CD14-positive monocyte (primary cell): ENCODE measurements at regions not wholly inside any gene's neighbourhood (a gene's known extent, or its start where the extent isn't known, plus 50 kb on each side); places are given as distances from the start of the nearest gene placed in this dataset.

Source experiments
- DNase-seq, 3 donors: peaks; one replicate each; pipeline ENCODE4 v3.0.0-alpha.2; 2011 to 2022
- H2AFZ ChIP-seq: 2 replicates; pipeline ENCODE4 v1.6.0; 2012; ENCODE audit warnings: mild to moderate bottlenecking, low read depth, low read length, inconsistent platforms; ENCODE audit not compliant: insufficient read depth, poor library complexity, severe bottlenecking
- H3K27ac ChIP-seq, 2 donors: 1 replicate in 1 of 2; 2 replicates in 1 of 2; pipeline ENCODE4 v1.5.1; 2012 to 2013; ENCODE audit warnings: low read length in 2 of 2, control low read depth in 1 of 2, inconsistent platforms in 1 of 2, low read depth in 1 of 2, mild to moderate bottlenecking in 1 of 2
- H3K27me3 ChIP-seq, 2 donors: one replicate each; pipeline versions ENCODE4 v1.6.0 to v1.6.1; 2011 to 2013; ENCODE audit warnings: low read length in 2 of 2; ENCODE audit not compliant: control insufficient read depth in 2 of 2, insufficient read depth in 2 of 2
- H3K36me3 ChIP-seq, 2 donors: replicated peaks in 1 of 2; 1 replicate in 1 of 2; 2 replicates in 1 of 2; pipeline versions ENCODE4 v1.5.1 to v1.6.1; 2012 to 2013; ENCODE audit warnings: low read length in 2 of 2, control low read depth in 1 of 2, inconsistent platforms in 1 of 2, mild to moderate bottlenecking in 1 of 2; ENCODE audit not compliant: insufficient read depth in 2 of 2, control insufficient read depth in 1 of 2
- H3K4me1 ChIP-seq, 2 donors: 1 replicate in 1 of 2; 2 replicates in 1 of 2; pipeline versions ENCODE4 v1.5.1 to v1.6.1; 2012 to 2013; ENCODE audit warnings: low read length in 2 of 2, control low read depth in 1 of 2, inconsistent platforms in 1 of 2, mild to moderate bottlenecking in 1 of 2, moderate library complexity in 1 of 2; ENCODE audit not compliant: insufficient read depth in 2 of 2, control insufficient read depth in 1 of 2
- H3K4me2 ChIP-seq: replicated peaks from 2 replicates; pipeline ENCODE3; 2012; ENCODE audit warnings: low read length, moderate library complexity, mild to moderate bottlenecking; ENCODE audit not compliant: poor library complexity, severe bottlenecking; ENCODE audit errors: extremely low read depth
- H3K4me3 ChIP-seq, 3 experiments: fragments of 200-600 bp in 1 of 3; sonication (generic) in 1 of 3; replicated peaks in 1 of 3; 1 replicate in 2 of 3; 2 replicates in 1 of 3; pipeline ENCODE4 v1.5.1; 2011 to 2013; ENCODE audit warnings: low read length in 3 of 3, mild to moderate bottlenecking in 3 of 3, control low read depth in 2 of 3, low read depth in 2 of 3, inconsistent platforms in 1 of 3, moderate library complexity in 1 of 3
- H3K79me2 ChIP-seq: 2 replicates; pipeline ENCODE4 v1.6.0; 2012; ENCODE audit warnings: mild to moderate bottlenecking, control low read depth, inconsistent platforms, low read length, moderate library complexity; ENCODE audit not compliant: insufficient read depth
- H3K9ac ChIP-seq: 2 replicates; pipeline ENCODE4 v1.6.0; 2017; ENCODE audit warnings: low read length, mild to moderate bottlenecking; ENCODE audit not compliant: insufficient read depth, poor library complexity, severe bottlenecking
- H3K9me3 ChIP-seq, 2 donors: replicated peaks in 1 of 2; 1 replicate in 1 of 2; 2 replicates in 1 of 2; pipeline versions ENCODE4 v1.5.1 to v1.6.1; 2012 to 2013; ENCODE audit warnings: low read length in 2 of 2, control low read depth in 1 of 2; ENCODE audit not compliant: control insufficient read depth in 1 of 2, insufficient read depth in 1 of 2
- H4K20me1 ChIP-seq: 2 replicates; pipeline ENCODE4 v1.6.0; 2012; ENCODE audit warnings: mild to moderate bottlenecking, low read length, control low read depth, moderate library complexity; ENCODE audit not compliant: insufficient read depth
- H3K27ac Mint-ChIP-seq, 7 donors: one replicate each; pipeline ENCODE4 v1.8.0; 2020; ENCODE audit warnings: mild to moderate bottlenecking in 7 of 7, mixed read lengths in 7 of 7, moderate library complexity in 6 of 7, inconsistent platforms in 2 of 7
- H3K27me3 Mint-ChIP-seq, 3 donors: one replicate each; pipeline ENCODE4 v1.8.0; 2021 to 2022; ENCODE audit warnings: low read depth in 3 of 3, mild to moderate bottlenecking in 3 of 3, mixed read lengths in 3 of 3, moderate library complexity in 3 of 3, inconsistent platforms in 1 of 3
- H3K36me3 Mint-ChIP-seq, 2 donors: one replicate each; pipeline ENCODE4 v1.8.0; 2020; ENCODE audit warnings: mixed read lengths in 2 of 2, inconsistent platforms in 1 of 2, mild to moderate bottlenecking in 1 of 2
- H3K4me1 Mint-ChIP-seq: one replicate; pipeline ENCODE4 v1.8.0; 2020; ENCODE audit warnings: mild to moderate bottlenecking, mixed read lengths
- H3K4me3 Mint-ChIP-seq, 2 donors: one replicate each; pipeline ENCODE4 v1.8.0; 2020; ENCODE audit warnings: mild to moderate bottlenecking in 2 of 2, mixed read lengths in 2 of 2, moderate library complexity in 1 of 2
- H3K9me3 Mint-ChIP-seq, 7 donors: one replicate each; pipeline ENCODE4 v1.8.0; 2020 to 2022; ENCODE audit warnings: mixed read lengths in 7 of 7, mild to moderate bottlenecking in 6 of 7, moderate library complexity in 6 of 7, inconsistent platforms in 2 of 7
- CTCF ChIP-seq: fragments of 200-600 bp; IDR thresholded peaks from one replicate; pipeline ENCODE4 v1.8.0; 2022; ENCODE audit warnings: antibody characterized with exemption, mild to moderate bottlenecking
- WGBS: methylation state at CpG from one replicate; pipeline ENCODE4 v1.1.5; 2013; ENCODE audit warnings: missing lambda C conversion rate; ENCODE audit not compliant: insufficient coverage; 5-methylcytosine and 5-hydroxymethylcytosine counted together
- intact Hi-C, 2 donors: fragments of 100-400 bp; cut with micrococcal nuclease; formaldehyde crosslinking; loops; one replicate each; pipeline versions ENCODE4 v1.15.0 to v1.15.1; 2023

- Mint-ChIP-seq H3K9me3 (peaks cover 0 to 15% (median 6%) of the 10 kb centered on the region in 7 donors), H3K27me3 (peaks cover 0 to 11% (median 2%) of the 10 kb centered on the region in 3 donors), H3K27ac (no peak overlapping the region), H3K36me3 (no peaks in the 10 kb centered on the region), H3K4me1 (no peaks in the 10 kb centered on the region), H3K4me3 (no peak overlapping the region)
- Histone ChIP-seq H3K27ac (no peak overlapping the region), H3K27me3 (no peaks in the 10 kb centered on the region), H4K20me1 (no peaks in the 10 kb centered on the region), H3K36me3 (no peaks in the 10 kb centered on the region), H3K9me3 (peaks cover 0 to 10% of the 10 kb centered on the region in 2 donors), H3K79me2 (no peaks in the 10 kb centered on the region), H3K4me3 (no peak overlapping the region), H2AFZ (no peak overlapping the region), H3K4me1 (no peaks in the 10 kb centered on the region), H3K4me2 (no peak overlapping the region), H3K9ac (no peak overlapping the region)
- no peak for TF ChIP-seq CTCF
- intact Hi-C loops, result no loop called here
- no peak for DNase-seq
- WGBS, result 80% methylated on average over 14 of the region's 16 CpGs
These were observed 86.7 kb upstream of the TMEM18 start for GRCh38 chr2:763766-764525.

- WGBS, result 88% methylated on average over 4 of the region's 4 CpGs
- H3K36me3 Mint-ChIP-seq, result no peaks in the 10 kb centered on the region
- H3K79me2 ChIP-seq, result no peaks in the 10 kb centered on the region
- peaks cover 0 to 10% (median 3%) of the 10 kb centered on the region in 7 donors for H3K9me3 Mint-ChIP-seq
- no peak overlapping the region for H3K9ac ChIP-seq
- H3K9me3 ChIP-seq, result peaks cover 0 to 3% of the 10 kb centered on the region in 2 donors
- no peak overlapping the region for H3K4me2 ChIP-seq
- H3K27me3 Mint-ChIP-seq, result peaks cover 0 to 11% (median 4%) of the 10 kb centered on the region in 3 donors
- DNase-seq, result no peak
- H3K27me3 ChIP-seq, result peaks cover 0 to 4% of the 10 kb centered on the region in 2 donors
- no peaks in the 10 kb centered on the region for H3K36me3 ChIP-seq
- H3K4me1 ChIP-seq, result no peaks in the 10 kb centered on the region
- H3K4me3 ChIP-seq, result no peak overlapping the region
- intact Hi-C loops, result no loop called here
- H3K4me3 Mint-ChIP-seq, result no peak overlapping the region
- H3K4me1 Mint-ChIP-seq, result no peaks in the 10 kb centered on the region
- no peak overlapping the region for H3K27ac Mint-ChIP-seq
- H3K27ac ChIP-seq, result no peak overlapping the region
- H4K20me1 ChIP-seq, result no peaks in the 10 kb centered on the region
- H2AFZ ChIP-seq, result no peak overlapping the region
- TF ChIP-seq CTCF, result no peak
These were observed 85.4 kb upstream of the TMEM18 start for GRCh38 chr2:762646-763045.
